ENCODE measurements at regions not wholly inside any gene's neighbourhood (a gene's known extent, or its start where the extent isn't known, plus 50 kb on each side); places are given as distances from the start of the nearest gene placed in this dataset.

DNA sequence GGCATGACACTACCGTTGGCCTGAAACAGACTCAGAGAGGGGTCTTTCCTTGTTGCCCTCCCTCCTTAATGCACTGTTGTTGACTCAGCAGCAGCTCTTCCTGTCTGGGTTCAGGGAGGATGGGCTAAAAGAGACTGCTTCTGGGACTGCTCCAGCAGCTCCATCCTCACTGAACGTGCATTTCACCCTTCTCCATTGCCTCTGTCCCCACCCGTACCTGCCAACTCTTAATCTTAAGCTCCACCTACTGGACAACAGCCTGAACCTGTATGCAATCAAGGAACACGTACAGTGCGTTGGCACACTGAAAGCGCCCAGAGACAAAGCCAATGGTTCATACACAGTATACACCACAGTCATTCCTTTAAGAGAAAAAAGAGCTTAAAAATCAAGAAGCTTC lies 230.8 kb upstream of the RAB6C start:
- TF ChIP-seq, protein P1, sequence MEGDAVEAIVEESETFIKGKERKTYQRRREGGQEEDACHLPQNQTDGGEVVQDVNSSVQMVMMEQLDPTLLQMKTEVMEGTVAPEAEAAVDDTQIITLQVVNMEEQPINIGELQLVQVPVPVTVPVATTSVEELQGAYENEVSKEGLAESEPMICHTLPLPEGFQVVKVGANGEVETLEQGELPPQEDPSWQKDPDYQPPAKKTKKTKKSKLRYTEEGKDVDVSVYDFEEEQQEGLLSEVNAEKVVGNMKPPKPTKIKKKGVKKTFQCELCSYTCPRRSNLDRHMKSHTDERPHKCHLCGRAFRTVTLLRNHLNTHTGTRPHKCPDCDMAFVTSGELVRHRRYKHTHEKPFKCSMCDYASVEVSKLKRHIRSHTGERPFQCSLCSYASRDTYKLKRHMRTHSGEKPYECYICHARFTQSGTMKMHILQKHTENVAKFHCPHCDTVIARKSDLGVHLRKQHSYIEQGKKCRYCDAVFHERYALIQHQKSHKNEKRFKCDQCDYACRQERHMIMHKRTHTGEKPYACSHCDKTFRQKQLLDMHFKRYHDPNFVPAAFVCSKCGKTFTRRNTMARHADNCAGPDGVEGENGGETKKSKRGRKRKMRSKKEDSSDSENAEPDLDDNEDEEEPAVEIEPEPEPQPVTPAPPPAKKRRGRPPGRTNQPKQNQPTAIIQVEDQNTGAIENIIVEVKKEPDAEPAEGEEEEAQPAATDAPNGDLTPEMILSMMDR (IDR thresholded peaks at IDR 0.05): no peak
- Histone ChIP-seq H3K36me3 (no peaks in the 10 kb centered on the region), H3K9me3 (no peaks in the 10 kb centered on the region), H3K4me1 (ENCODE audit: control insufficient read depth in 1 of 2, insufficient read depth in 1 of 2, low read depth in 1 of 2, low read length in 1 of 2) (no peaks in the 10 kb centered on the region), H3K27ac (no peak overlapping the region), H3K4me3 (ENCODE audit: low read depth in 1 of 2, low read length in 1 of 2) (no peak overlapping the region), H3K27me3 (no peaks in the 10 kb centered on the region)

DNA sequence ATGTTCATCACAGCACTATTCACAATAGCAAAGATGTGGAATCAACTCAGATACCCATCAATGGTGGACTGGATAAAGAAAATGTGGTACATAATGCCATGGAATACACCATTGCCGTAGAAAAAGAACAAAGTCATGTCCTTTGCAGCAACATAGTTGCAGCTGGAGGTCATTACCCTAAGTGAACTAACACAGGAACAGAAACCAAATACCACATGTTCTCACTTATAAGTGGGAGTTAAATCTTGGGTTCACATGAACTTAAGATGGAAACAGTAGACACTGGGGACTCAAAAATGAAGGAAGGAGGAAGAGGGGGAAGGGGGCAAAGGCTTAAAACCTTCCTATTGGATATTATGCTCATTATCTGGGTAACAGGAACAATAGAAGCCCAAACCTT lies 228.1 kb upstream of the RAB6C start:
- Histone ChIP-seq H3K9me3 (no peaks in the 10 kb centered on the region), H3K36me3 (no peaks in the 10 kb centered on the region), H3K4me3 (ENCODE audit: low read depth in 1 of 2, low read length in 1 of 2) (no peak overlapping the region), H3K27me3 (no peaks in the 10 kb centered on the region), H3K4me1 (ENCODE audit: control insufficient read depth in 1 of 2, insufficient read depth in 1 of 2, low read depth in 1 of 2, low read length in 1 of 2) (no peaks in the 10 kb centered on the region), H3K27ac (no peak overlapping the region)
- TF ChIP-seq, protein P1 (IDR thresholded peaks at IDR 0.05): no peak

DNA sequence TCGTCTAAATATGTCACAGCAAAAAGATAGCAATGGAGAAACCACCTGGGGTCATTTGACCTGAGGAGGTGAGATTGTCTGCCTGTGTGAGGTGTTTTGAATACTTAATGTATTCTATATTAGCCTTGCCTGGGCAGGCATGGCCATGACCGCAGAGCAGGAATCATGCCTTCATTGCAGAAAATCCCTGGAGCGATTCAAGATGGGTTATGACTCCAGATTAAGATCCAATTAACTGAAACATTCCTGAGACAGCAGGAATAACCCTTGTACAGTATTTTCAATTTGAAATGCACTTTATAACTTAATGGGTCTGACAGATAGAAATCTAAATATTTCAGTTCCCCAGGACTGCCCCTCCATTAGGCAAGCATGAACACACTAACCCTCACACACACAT lies 227.3 kb upstream of the RAB6C start:
- Histone ChIP-seq H3K27me3 (no peaks in the 10 kb centered on the region), H3K9me3 (no peaks in the 10 kb centered on the region), H3K4me1 (ENCODE audit: control insufficient read depth in 1 of 2, insufficient read depth in 1 of 2, low read depth in 1 of 2, low read length in 1 of 2) (no peaks in the 10 kb centered on the region), H3K4me3 (ENCODE audit: low read depth in 1 of 2, low read length in 1 of 2) (no peak overlapping the region), H3K27ac (no peak overlapping the region), H3K36me3 (no peaks in the 10 kb centered on the region)
- TF ChIP-seq, protein P1 (IDR thresholded peaks at IDR 0.05): no peak

DNA sequence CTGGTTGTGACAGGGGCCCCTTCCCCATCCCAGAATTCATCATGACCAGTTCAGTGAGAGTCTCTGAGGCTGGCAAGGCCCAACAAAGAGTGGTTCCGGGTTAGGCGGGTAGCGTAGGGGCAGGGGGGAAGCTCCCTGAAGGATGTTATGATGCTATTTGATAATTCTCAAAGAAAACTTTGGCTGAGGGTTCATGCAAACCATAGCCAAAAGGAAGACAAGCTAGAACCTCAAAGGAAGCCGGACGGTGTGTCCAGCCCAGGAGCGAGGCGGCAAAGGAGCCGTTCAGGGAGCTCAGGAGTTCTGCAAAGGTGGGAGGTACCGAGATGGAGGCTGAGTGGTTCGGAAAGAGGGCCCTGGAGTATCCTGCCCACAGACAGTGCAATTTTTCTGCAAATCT lies 226.8 kb upstream of the RAB6C start:
- Histone ChIP-seq H3K27ac (no peak overlapping the region), H3K4me1 (ENCODE audit: control insufficient read depth in 1 of 2, insufficient read depth in 1 of 2, low read depth in 1 of 2, low read length in 1 of 2) (no peaks in the 10 kb centered on the region), H3K4me3 (ENCODE audit: low read depth in 1 of 2, low read length in 1 of 2) (no peak overlapping the region), H3K9me3 (no peaks in the 10 kb centered on the region), H3K27me3 (no peaks in the 10 kb centered on the region), H3K36me3 (no peaks in the 10 kb centered on the region)
- TF ChIP-seq, protein P1 (IDR thresholded peaks at IDR 0.05): no peak

DNA sequence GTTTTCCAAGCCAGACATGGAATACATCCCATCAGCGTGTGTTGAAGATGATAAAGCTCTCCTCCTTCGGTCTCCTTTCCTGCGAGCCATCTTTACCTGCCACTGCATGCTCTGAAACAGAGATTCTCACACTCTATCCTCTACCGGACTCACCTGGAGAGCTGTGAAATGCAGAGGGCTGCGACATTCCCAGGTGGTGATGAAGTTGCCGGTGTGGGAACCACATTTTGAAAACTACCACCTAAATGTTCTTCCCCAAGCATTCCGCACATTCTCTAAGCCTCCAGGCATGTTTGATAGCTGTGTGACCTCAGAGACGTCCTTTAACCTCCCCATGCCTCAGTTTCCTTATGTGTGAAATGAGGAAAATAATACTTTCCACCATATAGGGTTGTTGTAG lies 226.2 kb upstream of the RAB6C start:
- Histone ChIP-seq H3K27ac (no peak overlapping the region), H3K4me1 (ENCODE audit: control insufficient read depth in 1 of 2, insufficient read depth in 1 of 2, low read depth in 1 of 2, low read length in 1 of 2) (no peaks in the 10 kb centered on the region), H3K27me3 (no peaks in the 10 kb centered on the region), H3K36me3 (no peaks in the 10 kb centered on the region), H3K4me3 (ENCODE audit: low read depth in 1 of 2, low read length in 1 of 2) (no peak overlapping the region), H3K9me3 (no peaks in the 10 kb centered on the region)
- TF ChIP-seq, protein P1 (IDR thresholded peaks at IDR 0.05): no peak

DNA sequence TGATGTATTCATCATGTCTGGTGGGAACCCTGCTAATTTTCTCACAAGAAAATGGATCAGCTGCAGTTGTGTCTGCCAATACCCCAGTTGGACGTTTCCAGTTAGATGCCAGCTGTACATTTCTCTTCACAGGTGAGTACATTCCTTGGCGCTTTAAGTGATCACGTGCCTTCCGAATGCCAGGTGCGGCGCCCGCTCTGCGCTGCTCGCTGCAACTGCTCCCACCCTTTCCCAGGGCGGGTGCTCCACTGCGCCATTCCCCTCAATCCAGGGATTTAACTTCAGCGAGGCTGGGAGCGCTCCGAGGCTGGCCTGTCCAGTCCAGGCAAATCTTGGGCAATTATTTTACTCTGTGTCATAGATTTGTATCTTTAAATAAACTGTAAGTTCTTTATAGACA lies 225.0 kb upstream of the RAB6C start:
- H3K27ac ChIP-seq: no peak overlapping the region
- no peaks in the 10 kb centered on the region for H3K9me3 ChIP-seq
- H3K4me1 ChIP-seq (ENCODE audit: control insufficient read depth in 1 of 2, insufficient read depth in 1 of 2, low read depth in 1 of 2, low read length in 1 of 2): peaks cover 0 to 5% of the 10 kb centered on the region in 2 experiments
- H3K4me3 ChIP-seq (ENCODE audit: low read depth in 1 of 2, low read length in 1 of 2): no peak overlapping the region
- no peaks in the 10 kb centered on the region for H3K27me3 ChIP-seq
- TF ChIP-seq, protein P1 (IDR thresholded peaks at IDR 0.05): no peak
- H3K36me3 ChIP-seq: no peaks in the 10 kb centered on the region
